Activated T-cell treated with anti-CD3 and anti-CD28 coated beads, Interleukin-2, amount 50 U/mL, for 1 hour (primary cell): ENCODE measurements at regions not wholly inside any gene's neighbourhood (a gene's known extent, or its start where the extent isn't known, plus 50 kb on each side); places are given as distances from the start of the nearest gene placed in this dataset.
"Not testable (repeated sequence)": the region's sequence is repeated elsewhere in the genome, so short reads cannot be mapped to it uniquely, and the experiment has no call there.

Source experiments
- DNase-seq: peaks from one replicate; pipeline ENCODE4 v3.0.0-alpha.2; 2020

DNA sequence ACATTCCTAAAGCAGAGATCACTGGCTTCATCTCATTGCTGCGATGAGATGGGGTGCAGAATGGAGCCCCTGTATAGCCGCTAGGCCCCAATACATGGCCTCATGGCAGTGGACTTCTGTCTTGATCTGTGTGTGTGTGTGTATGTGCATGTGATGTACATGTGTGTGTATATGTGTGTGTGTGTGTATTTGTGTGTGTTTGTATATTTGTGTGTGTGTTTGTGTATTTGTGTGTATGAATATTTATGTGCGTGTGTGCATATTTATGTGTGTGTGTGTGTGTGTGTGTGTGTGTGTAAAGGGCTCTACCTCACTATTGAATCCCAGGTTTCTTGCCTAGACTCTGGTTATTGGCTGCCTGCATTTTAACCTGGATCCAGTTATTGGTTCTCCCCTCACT is 958.2 kb downstream of the GRID1 start:
- no peak for DNase-seq

- DNase-seq: not testable (repeated sequence)
Measured at GRCh38 chr10:85410586-85410985, 956.0 kb downstream of the GRID1 start.

DNA sequence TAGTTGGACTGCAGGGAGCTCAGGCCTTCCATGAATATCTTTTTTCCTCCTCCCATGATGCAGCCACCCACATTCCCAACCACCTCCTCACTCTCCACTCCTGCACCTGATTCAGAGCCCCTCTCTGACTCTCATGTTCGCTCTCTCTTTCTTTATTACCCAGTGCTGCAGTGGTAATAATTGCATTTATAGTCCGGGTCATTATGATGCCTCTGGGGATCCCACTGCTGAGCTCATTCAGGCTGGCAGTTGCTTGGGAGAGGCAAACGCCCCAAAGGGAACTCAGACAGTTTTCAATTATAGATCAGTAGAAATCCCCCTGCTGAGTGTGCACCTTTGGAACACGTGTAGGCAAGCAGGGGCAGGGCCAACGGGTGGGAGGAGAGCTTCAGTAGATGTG is 953.0 kb downstream of the GRID1 start:
- no peak for DNase-seq

- no peak for DNase-seq
Measured at GRCh38 chr10:85420501-85421191, 945.9 kb downstream of the GRID1 start.

DNA sequence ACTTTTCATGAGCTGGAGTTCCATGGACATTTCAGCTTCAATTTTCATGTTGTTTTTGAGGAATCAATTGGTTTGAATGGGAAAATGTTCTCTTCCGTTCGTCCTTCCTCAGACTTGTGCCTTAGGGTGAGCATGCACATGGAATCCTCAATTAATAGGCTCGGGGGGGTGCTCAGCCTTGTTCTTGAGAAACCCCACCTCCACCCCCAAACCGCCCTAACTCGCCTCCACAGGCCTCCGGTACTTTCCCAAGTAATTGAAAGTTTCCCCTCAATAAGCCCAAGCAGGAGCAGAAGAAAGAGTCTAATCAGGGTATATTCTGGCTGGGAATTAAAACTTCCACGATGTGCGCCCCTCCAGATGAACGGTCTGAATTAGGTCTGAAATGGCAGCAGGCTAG is 945.2 kb downstream of the GRID1 start:
- no peak for DNase-seq

DNA sequence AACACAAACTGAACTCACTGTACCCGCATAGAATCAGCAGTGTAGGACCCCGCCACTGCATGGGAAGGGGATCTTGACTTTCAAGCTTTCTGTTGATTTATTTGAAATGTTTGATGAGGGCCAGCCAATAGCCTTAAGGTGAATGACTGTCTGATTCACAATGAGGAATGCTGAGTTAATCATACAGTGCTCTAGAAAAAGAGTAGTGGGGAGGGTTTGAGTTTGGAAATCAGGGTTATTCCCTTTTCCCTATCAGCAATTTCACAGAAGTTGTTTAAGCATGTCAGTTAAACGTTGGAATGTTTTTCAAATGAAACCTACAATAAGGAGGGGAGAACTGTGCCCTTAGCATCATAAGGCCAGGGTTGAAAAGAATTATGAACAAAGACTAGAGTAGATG is 937.5 kb downstream of the GRID1 start:
- DNase-seq: no peak

DNA sequence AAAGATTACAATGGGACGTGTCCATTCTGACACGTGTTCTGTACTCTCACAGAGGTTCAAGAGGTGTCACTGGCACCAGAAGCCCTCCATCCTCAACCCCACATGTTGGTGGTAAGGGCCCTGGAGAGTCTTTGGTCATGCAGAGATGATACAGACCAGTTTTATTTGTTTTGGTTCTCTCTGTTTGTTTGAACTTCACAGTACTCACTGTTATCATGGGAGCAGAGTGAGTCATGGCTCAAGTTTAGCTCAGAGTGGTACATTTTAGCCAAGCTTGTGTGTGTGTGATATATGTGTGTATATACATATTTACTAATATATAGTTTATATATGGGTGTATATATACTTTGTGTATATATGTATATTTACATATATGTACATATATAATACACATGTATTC is 935.6 kb downstream of the GRID1 start:
- DNase-seq: no peak

- no peak for DNase-seq
Measured at GRCh38 chr10:85433248-85433647, 933.3 kb downstream of the GRID1 start.

DNA sequence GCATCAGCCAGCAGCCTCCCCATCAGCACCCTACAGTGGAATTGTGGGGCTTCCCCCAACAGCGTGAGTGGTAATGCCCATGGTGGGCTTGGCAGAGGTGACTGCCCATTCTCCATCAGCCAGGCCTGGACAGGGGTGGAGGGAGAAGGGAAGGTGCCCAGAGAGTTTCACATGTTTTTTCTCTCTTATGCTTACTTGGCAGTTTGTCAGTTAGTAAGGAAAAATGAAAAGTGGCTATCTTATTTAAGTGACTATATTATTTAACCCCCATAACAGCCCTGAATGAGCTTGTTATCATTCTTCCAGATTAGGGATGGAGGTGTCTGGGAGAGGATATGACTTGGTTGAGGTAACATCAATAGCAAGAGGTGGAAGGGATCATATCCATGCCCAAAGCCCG is 921.7 kb downstream of the GRID1 start:
- no peak for DNase-seq

DNA sequence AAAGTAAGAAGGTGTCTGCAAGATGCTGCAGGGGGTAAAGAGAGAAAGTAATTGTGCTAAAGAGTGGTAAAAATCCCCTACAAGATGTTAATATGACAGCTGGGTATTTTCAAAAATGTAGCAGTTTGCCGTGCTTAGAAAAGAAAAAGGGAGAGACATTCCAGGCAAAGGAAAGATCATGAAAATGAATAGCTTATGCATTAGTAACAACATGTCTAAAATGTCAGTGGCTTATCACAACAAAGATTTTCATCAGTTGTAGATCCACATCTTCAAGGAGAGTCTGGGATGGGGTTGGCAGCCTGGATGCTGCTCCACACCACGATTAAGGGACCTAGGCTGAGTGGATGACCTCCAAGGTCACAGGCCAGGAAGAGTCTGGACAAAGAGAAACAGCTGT is 920.9 kb downstream of the GRID1 start:
- no peak for DNase-seq

- DNase-seq: no peak
Measured at GRCh38 chr10:85446827-85447226, 919.8 kb downstream of the GRID1 start.

DNA sequence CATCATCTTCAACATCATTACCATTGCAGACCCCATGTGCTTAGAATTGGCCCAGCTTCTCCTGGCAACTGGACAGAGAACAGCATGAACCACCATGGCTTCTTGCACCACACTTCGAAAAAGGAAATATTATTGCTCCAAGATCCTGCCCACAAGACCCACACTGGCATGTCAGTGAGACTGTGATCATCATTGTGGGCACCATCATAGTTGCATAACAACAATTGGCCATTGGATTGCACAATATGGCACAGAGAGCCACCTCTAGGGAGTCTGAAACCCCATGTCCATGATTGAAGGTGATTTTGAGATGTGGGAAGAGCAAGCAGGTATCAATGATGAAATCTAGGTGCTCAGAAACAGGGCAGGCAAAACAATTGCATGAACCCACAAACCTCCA is 918.9 kb downstream of the GRID1 start:
- DNase-seq: no peak

- DNase-seq: no peak
Measured at GRCh38 chr10:85448716-85449115, 917.9 kb downstream of the GRID1 start.

GRCh38 chr10:85454386-85454785 is 912.2 kb downstream of the GRID1 start:
- DNase-seq: no peak

DNA sequence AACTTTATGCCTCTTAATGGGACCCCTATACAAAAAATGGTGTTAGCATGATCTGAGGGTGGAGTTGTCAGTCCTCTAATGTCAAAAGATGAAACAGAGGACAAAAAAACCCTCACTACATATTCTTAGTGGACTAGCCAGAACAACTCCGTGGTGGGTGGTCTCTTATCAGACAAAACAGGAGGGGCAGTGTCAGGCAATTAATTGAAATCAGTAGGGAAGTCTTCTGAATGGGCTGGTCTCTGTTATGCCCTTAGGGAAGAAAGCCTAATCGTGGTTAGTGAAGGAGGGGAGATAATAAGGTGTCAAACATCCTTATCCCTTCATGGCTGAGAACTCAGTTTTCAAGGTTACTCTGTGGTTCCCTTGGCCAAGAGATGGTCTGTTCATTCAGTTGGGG is 909.4 kb downstream of the GRID1 start:
- DNase-seq: no peak

DNA sequence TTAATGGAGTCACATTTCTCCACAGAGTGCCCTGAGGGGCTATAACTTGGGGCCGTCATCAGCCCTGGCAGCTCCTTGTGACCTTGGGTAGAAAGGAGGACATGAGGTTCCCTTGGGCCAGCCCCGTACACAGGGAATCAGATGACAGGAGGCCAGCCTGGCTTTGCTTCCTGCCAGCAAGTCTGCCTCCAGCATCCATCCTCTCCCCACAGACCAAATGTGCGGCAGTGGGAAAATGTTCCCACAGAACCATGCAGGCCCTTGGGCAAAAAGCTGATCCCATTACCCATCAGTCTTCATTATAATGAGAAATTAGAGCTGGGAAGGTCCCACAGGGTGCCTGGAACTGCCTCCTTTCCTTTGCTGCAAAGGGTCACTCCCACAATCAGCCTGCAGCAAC is 908.3 kb downstream of the GRID1 start:
- DNase-seq: no peak

- no peak for DNase-seq
Measured at GRCh38 chr10:85459906-85460305, 906.7 kb downstream of the GRID1 start.

DNA sequence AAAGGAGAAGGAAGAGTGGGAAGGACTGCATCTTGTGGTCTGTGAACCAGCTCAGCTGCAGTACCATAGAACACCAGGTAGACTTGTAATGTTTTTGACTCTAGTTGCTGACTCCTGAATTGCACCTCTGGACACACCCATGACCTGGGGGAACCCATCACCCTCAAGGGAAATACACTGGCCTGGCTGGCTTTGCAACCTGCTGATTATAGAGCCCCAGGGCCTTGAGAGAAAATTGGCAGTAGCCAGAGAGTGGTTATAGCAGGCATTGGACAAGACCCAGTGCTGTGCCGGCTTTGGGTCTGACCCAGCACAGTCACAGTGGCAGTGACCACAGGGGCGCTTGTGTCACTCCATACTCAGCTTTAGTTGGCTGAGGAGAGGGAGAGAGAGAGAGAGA is 902.3 kb downstream of the GRID1 start:
- DNase-seq: no peak

DNA sequence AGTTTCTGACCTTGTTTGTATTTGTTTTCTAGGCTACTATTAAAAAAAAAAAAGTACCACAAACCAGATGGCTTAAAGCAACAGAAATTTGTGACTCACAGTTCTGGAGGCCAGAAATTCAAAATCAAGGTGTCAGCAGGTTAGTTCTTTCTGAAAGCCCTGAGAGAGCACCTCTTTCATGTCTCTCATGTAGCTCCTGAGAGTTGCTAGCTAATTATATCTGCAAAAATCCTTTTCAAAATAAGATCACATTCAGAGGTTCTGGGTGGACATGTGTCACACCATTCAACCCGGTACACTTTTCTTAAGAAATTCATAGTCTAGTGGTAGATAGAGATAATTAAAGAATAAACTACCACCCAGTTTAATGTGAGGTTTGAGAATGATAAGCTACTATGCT is 888.6 kb downstream of the GRID1 start:
- no peak for DNase-seq

- DNase-seq: no peak
Measured at GRCh38 chr10:85490431-85490830, 876.2 kb downstream of the GRID1 start.

- DNase-seq: no peak
Measured at GRCh38 chr10:85491652-85492051, 874.9 kb downstream of the GRID1 start.

GRCh38 chr10:85492684-85493083 is 873.9 kb downstream of the GRID1 start:
- no peak for DNase-seq

DNA sequence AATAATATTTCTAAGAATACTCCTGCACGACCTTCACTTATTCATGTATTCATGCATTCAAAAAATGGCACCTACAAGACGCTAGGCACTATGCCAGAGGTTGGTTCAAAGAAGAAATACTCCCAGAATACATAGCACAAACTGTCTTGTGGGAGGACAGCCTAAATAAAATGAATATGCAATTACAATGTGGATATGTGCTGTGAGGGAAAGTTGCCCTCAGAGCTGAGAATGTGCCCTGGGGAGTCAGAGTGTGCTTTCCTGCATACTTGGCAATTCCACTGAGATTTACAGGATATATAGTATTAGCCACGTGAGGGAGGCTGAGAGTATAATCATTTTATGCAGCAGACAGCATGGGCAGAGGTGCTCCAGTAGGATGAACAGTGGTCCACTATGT is 872.9 kb downstream of the GRID1 start:
- no peak for DNase-seq

- not testable (repeated sequence) for DNase-seq
Measured at GRCh38 chr10:85504641-85505040, 862.0 kb downstream of the GRID1 start.

GRCh38 chr10:85508159-85508558 is 858.4 kb downstream of the GRID1 start:
- no peak for DNase-seq

DNA sequence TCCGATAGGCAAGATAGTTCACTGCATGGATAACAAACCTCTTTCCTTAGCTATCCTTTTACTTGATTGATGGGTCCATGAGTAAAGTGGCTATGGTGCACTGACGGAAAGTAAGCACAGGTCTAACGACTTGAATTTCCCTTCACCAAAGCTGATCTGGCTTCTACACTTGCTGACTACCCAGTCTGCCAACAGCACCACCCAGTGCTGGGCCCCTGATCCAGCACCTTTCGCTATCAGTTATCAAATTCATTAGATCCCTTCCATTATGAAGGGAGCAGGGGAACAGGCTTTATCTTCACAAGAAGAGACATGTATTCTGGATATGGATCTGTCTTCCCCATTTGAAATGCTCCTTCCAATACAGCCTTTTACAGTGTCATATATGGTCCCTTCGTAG is 855.9 kb downstream of the GRID1 start:
- no peak for DNase-seq
